ENCODE measurements at regions not wholly inside any gene's neighbourhood (a gene's known extent, or its start where the extent isn't known, plus 50 kb on each side); places are given as distances from the start of the nearest gene placed in this dataset.
"Not testable (repeated sequence)": the region's sequence is repeated elsewhere in the genome, so short reads cannot be mapped to it uniquely, and the experiment has no call there.

DNA sequence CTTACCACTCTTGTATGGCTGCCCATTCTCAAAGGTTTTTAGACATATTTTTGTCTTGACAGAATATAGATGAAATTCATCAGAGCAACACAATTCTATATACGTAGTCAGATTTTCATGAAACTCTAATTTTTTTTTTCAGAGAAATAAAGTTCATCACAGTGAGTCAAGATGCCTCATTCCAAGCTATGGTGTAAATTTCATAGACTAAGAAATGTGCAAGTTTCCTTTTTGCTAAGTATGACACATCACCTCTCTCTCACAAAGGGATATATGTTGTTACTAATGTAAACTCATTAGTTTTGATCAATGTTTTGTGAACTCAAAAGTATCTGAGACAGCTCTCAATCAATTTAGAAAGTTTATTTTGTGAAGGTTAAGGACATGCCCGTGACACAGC is 60.4 kb upstream of the ATXN3L start:
- Histone ChIP-seq H3K4me3 (ENCODE audit: severe bottlenecking) (no peak overlapping the region), H3K27ac (ENCODE audit: poor library complexity, severe bottlenecking) (peak overlapping the region; percentile 28), H3K36me3 (ENCODE audit: low read depth) (no peaks in the 10 kb centered on the region), H3K4me1 (ENCODE audit: insufficient read depth, poor library complexity, severe bottlenecking) (peaks cover 4% of the 10 kb centered on the region), H3K27me3 (ENCODE audit: insufficient read depth, poor library complexity, severe bottlenecking) (no peaks in the 10 kb centered on the region), H3K9me3 (ENCODE audit: severe bottlenecking) (no peaks in the 10 kb centered on the region)
- ATAC-seq (ENCODE audit: low read depth) (peak; percentile 66), DNase-seq (ENCODE audit: low spot score) (no peak)
- TF ChIP-seq, protein P1, sequence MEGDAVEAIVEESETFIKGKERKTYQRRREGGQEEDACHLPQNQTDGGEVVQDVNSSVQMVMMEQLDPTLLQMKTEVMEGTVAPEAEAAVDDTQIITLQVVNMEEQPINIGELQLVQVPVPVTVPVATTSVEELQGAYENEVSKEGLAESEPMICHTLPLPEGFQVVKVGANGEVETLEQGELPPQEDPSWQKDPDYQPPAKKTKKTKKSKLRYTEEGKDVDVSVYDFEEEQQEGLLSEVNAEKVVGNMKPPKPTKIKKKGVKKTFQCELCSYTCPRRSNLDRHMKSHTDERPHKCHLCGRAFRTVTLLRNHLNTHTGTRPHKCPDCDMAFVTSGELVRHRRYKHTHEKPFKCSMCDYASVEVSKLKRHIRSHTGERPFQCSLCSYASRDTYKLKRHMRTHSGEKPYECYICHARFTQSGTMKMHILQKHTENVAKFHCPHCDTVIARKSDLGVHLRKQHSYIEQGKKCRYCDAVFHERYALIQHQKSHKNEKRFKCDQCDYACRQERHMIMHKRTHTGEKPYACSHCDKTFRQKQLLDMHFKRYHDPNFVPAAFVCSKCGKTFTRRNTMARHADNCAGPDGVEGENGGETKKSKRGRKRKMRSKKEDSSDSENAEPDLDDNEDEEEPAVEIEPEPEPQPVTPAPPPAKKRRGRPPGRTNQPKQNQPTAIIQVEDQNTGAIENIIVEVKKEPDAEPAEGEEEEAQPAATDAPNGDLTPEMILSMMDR (IDR thresholded peaks at IDR 0.05; ENCODE audit: poor library complexity, severe bottlenecking) = no peak

DNA sequence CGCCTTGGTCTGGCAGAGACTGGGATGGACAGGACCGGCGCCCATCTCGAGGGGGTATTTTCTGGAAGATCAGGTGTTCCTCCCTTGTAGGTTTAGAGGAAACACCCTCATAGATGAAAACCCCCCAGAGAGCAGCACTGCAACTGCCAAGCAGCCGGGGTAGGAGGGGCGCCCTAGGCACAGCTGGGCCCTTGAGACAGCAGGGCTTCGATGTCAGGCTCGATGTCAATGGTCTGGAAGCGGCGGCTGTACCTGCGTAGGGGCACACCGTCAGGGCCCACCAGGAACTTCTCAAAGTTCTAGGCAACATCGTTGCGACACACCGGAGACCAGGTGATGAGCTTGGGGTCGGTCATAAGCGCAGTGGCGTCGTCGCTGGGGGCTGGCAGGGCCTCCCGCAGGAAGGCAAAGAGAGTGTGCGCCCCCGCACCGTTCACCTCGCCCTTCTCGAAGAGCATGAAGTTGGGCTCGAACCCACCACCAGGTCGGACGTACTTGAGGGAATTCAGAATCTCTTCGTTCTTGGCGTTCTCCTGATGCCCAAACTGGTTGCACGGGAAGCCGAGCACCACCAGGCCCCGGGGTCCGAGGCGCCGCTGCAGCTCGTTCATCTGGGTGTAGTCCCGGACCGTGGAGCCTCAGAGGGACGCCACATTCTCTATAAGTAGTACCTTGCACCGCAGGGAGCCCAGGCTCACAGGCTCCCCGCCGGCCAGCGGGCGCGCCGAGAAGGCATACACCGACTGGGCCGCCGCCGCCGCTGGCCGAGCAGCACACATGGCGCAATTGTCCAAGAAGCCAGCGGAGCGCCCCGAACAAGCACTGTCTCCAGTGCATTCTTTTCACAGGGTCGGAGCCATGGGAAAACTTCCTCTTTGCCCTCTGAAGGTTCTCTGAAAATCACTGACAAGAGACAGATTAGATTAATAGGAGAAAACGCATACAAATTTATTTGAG is 59.0 kb upstream of the ATXN3L start:
- H3K4me1 ChIP-seq (ENCODE audit: insufficient read depth, poor library complexity, severe bottlenecking); H3K4me3 ChIP-seq (ENCODE audit: severe bottlenecking): not testable (repeated sequence)

DNA sequence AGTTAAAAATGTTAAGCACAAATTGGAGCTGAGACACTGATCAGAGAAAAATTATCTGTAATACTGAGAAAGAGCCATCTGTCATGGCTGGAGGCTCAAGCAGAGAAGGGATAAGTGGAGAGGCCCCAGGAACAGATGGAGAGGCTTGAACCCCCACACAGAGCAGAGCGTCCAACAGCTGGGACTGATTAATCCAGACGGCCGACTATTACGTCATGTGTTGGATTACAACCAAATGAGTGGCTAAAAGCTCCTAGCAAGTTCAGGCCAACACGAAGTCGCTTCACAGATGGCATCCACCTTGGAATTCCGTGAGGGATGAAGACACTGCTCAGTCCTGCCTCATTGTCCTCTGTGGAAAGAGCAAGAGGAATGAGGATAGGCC is 57.7 kb upstream of the ATXN3L start:
- no peak for DNase-seq (ENCODE audit: low spot score)
- H3K27ac ChIP-seq (ENCODE audit: poor library complexity, severe bottlenecking) = peak overlapping the region; percentile 33
- H3K4me3 ChIP-seq (ENCODE audit: severe bottlenecking) = no peak overlapping the region
- TF ChIP-seq, protein P1 (IDR thresholded peaks at IDR 0.05; ENCODE audit: poor library complexity, severe bottlenecking) = no peak
- ATAC-seq (ENCODE audit: low read depth) = no peak
- peaks cover 7% of the 10 kb centered on the region for H3K4me1 ChIP-seq (ENCODE audit: insufficient read depth, poor library complexity, severe bottlenecking)
- H3K36me3 ChIP-seq (ENCODE audit: low read depth) = no peaks in the 10 kb centered on the region
- H3K27me3 ChIP-seq (ENCODE audit: insufficient read depth, poor library complexity, severe bottlenecking) = no peaks in the 10 kb centered on the region
- H3K9me3 ChIP-seq (ENCODE audit: severe bottlenecking) = no peaks in the 10 kb centered on the region

More for the DNA sequence above, 59.0 kb upstream of the ATXN3L start:
- DNase-seq (ENCODE audit: low spot score) (peak; percentile 27), ATAC-seq (ENCODE audit: low read depth) (0 out of 3 replicates have a peak, but pooled peaks have one; percentile 17)
- H3K9me3 ChIP-seq (ENCODE audit: severe bottlenecking); H3K27me3 ChIP-seq (ENCODE audit: insufficient read depth, poor library complexity, severe bottlenecking); H3K36me3 ChIP-seq (ENCODE audit: low read depth); H3K27ac ChIP-seq (ENCODE audit: poor library complexity, severe bottlenecking): not testable (repeated sequence)

DNA sequence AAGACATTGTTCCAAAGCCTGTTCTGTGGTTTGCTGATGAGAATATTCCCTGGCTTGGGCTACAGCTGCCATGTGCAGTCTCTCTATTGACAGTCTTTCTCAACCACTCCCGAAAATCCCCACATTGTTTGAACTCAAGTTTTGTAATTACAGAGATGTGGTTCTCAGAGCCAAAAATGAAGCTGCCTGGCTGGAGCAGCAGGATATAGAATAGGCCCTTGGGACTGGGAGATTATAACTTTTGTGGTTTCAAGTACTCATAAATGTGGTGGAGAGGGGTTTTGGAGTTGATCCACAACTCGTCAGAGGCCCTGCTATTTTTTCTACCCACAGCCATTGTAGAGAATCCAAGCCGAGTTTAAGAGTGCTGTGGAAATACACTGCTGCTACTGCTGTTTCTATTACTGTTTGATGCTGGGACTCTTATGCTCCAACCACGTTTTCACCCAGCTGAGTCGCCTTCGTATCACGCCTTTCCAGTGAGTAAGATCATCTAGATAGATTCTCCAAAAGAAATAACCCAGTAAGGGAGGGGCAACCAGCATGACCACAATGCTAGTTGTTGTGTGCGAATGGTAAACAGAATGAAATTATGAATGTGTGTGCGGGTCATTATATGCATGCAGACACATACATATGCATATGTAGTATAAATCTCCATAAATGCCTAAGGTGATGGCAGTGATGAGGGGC is 57.1 kb upstream of the ATXN3L start:
- H3K27ac ChIP-seq (ENCODE audit: poor library complexity, severe bottlenecking) = peak overlapping the region; percentile 33
- TF ChIP-seq, protein P1 (IDR thresholded peaks at IDR 0.05; ENCODE audit: poor library complexity, severe bottlenecking) = no peak
- peaks cover 7% of the 10 kb centered on the region for H3K4me1 ChIP-seq (ENCODE audit: insufficient read depth, poor library complexity, severe bottlenecking)
- no peaks in the 10 kb centered on the region for H3K9me3 ChIP-seq (ENCODE audit: severe bottlenecking)
- DNase-seq (ENCODE audit: low spot score) (no peak), ATAC-seq (ENCODE audit: low read depth) (peak; percentile 23; the same call in 2 of the 3 replicates)
- H3K27me3 ChIP-seq (ENCODE audit: insufficient read depth, poor library complexity, severe bottlenecking) = no peaks in the 10 kb centered on the region
- H3K36me3 ChIP-seq (ENCODE audit: low read depth) = no peaks in the 10 kb centered on the region
- H3K4me3 ChIP-seq (ENCODE audit: severe bottlenecking) = no peak overlapping the region

DNA sequence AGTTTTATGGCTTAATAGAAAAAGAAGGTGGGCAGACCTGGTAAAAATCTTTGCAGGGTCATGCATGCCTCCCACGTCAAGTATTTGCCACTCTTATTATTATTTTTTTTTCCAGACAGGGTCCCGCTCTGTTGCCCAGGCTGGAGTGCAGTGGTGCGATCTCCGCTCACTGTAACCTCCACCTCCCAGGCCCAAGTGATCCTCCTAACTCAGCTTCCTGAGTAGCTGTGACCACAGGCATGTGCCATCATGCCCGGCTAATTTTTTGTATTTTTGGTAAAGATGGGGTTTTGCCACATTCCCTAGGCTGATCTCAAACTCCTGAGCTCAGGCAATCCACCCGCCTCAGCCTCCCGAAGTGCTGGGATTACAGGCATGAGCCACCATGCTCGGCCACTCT is 55.7 kb upstream of the ATXN3L start:
- not testable (repeated sequence) for H3K36me3 ChIP-seq (ENCODE audit: low read depth); H3K4me1 ChIP-seq (ENCODE audit: insufficient read depth, poor library complexity, severe bottlenecking); H3K9me3 ChIP-seq (ENCODE audit: severe bottlenecking); DNase-seq (ENCODE audit: low spot score); H3K27ac ChIP-seq (ENCODE audit: poor library complexity, severe bottlenecking); H3K27me3 ChIP-seq (ENCODE audit: insufficient read depth, poor library complexity, severe bottlenecking); ATAC-seq (ENCODE audit: low read depth); H3K4me3 ChIP-seq (ENCODE audit: severe bottlenecking)
